M059J (cell line): ENCODE measurements at regions not wholly inside any gene's neighbourhood (a gene's known extent, or its start where the extent isn't known, plus 50 kb on each side); places are given as distances from the start of the nearest gene placed in this dataset.
"Not testable (repeated sequence)": the region's sequence is repeated elsewhere in the genome, so short reads cannot be mapped to it uniquely, and the experiment has no call there.

ENCODE experiments used
- DNase-seq: peaks from one replicate; pipeline ENCODE4 v3.0.0-alpha.2; 2012; ENCODE audit warnings: low read depth

- no peak for DNase-seq
Measured at GRCh38 chr4:153099391-153100140, 104.7 kb upstream of the TRIM2 start.

- not testable (repeated sequence) for DNase-seq
Measured at GRCh38 chr4:153106736-153107135, 97.5 kb upstream of the TRIM2 start.

GRCh38 chr4:153107246-153107645, 97.0 kb upstream of the TRIM2 start:
- DNase-seq = no peak

- DNase-seq = no peak
Measured at GRCh38 chr4:153109296-153109849, 94.9 kb upstream of the TRIM2 start.

- DNase-seq = no peak
Measured at GRCh38 chr4:153110739-153111138, 93.5 kb upstream of the TRIM2 start.

GRCh38 chr4:153111426-153112040, 92.7 kb upstream of the TRIM2 start:
- DNase-seq = no peak

- no peak for DNase-seq
Measured at GRCh38 chr4:153112041-153112441, 92.2 kb upstream of the TRIM2 start.

- DNase-seq = peak; percentile 85
Measured at GRCh38 chr4:153113061-153113837, 91.0 kb upstream of the TRIM2 start.

GRCh38 chr4:153113838-153114105, 90.5 kb upstream of the TRIM2 start:
- no peak for DNase-seq

GRCh38 chr4:153114771-153115321, 89.4 kb upstream of the TRIM2 start:
- peak; percentile 91 for DNase-seq

- peak; percentile 92 for DNase-seq
Measured at GRCh38 chr4:153115322-153116290, 88.6 kb upstream of the TRIM2 start.

- DNase-seq = no peak
Measured at GRCh38 chr4:153116291-153116680, 88.0 kb upstream of the TRIM2 start.

GRCh38 chr4:153116801-153117200, 87.4 kb upstream of the TRIM2 start:
- no peak for DNase-seq

GRCh38 chr4:153117554-153117953, 86.7 kb upstream of the TRIM2 start:
- no peak for DNase-seq

GRCh38 chr4:153119626-153120025, 84.6 kb upstream of the TRIM2 start:
- DNase-seq = no peak

- no peak for DNase-seq
Measured at GRCh38 chr4:153120235-153120634, 84.0 kb upstream of the TRIM2 start.

- no peak for DNase-seq
Measured at GRCh38 chr4:153122855-153123254, 81.4 kb upstream of the TRIM2 start.

- DNase-seq = peak; percentile 33
Measured at GRCh38 chr4:153126137-153126536, 78.1 kb upstream of the TRIM2 start.

- DNase-seq = peak; percentile 76
Measured at GRCh38 chr4:153127760-153128494, 76.3 kb upstream of the TRIM2 start.

- no peak for DNase-seq
Measured at GRCh38 chr4:153131596-153131995, 72.6 kb upstream of the TRIM2 start.

GRCh38 chr4:153137159-153137558, 67.1 kb upstream of the TRIM2 start:
- peak; percentile 85 for DNase-seq
